H9 (cell line): ENCODE measurements at regions not wholly inside any gene's neighbourhood (a gene's known extent, or its start where the extent isn't known, plus 50 kb on each side); places are given as distances from the start of the nearest gene placed in this dataset.

Experiments used
- DNase-seq: peaks from one replicate; pipeline ENCODE4 v3.0.0-alpha.2; 2017
- H2AFZ ChIP-seq: one replicate; pipeline ENCODE4 v1.6.1; 2013; ENCODE audit warnings: mild to moderate bottlenecking, low read length, control low read depth, moderate library complexity
- H2AK5ac ChIP-seq: 2 replicates; pipeline ENCODE4 v1.6.1; 2013; ENCODE audit warnings: low read length, control low read depth, mixed read lengths; ENCODE audit not compliant: insufficient read length
- H2BK120ac ChIP-seq: one replicate; pipeline ENCODE4 v1.6.1; 2013; ENCODE audit warnings: low read depth, mild to moderate bottlenecking, low read length, control low read depth, inconsistent platforms; ENCODE audit not compliant: poor library complexity, severe bottlenecking
- H2BK12ac ChIP-seq: 2 replicates; pipeline ENCODE4 v1.6.1; 2013; ENCODE audit warnings: low read length, control low read depth, mixed read lengths, low read depth; ENCODE audit not compliant: insufficient read length
- H2BK15ac ChIP-seq: 2 replicates; pipeline ENCODE4 v1.6.1; 2013; ENCODE audit warnings: low read depth, low read length, control low read depth
- H2BK20ac ChIP-seq: one replicate; pipeline ENCODE4 v1.6.1; 2013; ENCODE audit warnings: low read depth, mild to moderate bottlenecking, low read length, control low read depth, inconsistent platforms; ENCODE audit not compliant: poor library complexity, severe bottlenecking
- H2BK5ac ChIP-seq: 2 replicates; pipeline ENCODE4 v1.6.1; 2013; ENCODE audit warnings: low read length, control low read depth, mixed read lengths; ENCODE audit not compliant: insufficient read length
- H3K14ac ChIP-seq: 2 replicates; pipeline ENCODE4 v1.6.1; 2013; ENCODE audit warnings: low read length, control low read depth; ENCODE audit not compliant: insufficient read depth
- H3K18ac ChIP-seq: 2 replicates; pipeline ENCODE4 v1.6.1; 2013; ENCODE audit warnings: low read depth, mild to moderate bottlenecking, mixed read lengths, low read length, control low read depth; ENCODE audit not compliant: insufficient read length
- H3K23ac ChIP-seq: 2 replicates; pipeline ENCODE4 v1.6.1; 2013; ENCODE audit warnings: low read length, control low read depth, mixed read lengths, low read depth; ENCODE audit not compliant: insufficient read length
- H3K23me2 ChIP-seq: 2 replicates; pipeline ENCODE4 v1.6.1; 2013; ENCODE audit warnings: low read depth, mild to moderate bottlenecking, mixed read lengths, low read length, control low read depth; ENCODE audit not compliant: insufficient read length, poor library complexity, severe bottlenecking
- H3K27ac ChIP-seq: 2 replicates; pipeline ENCODE4 v1.5.1; 2013; ENCODE audit warnings: low read length, control low read depth, mixed read lengths, low read depth; ENCODE audit not compliant: insufficient read length
- H3K27me3 ChIP-seq: 2 replicates; pipeline ENCODE4 v1.6.1; 2013; ENCODE audit warnings: low read length, control low read depth, inconsistent platforms; ENCODE audit not compliant: insufficient read depth
- H3K4ac ChIP-seq: 2 replicates; pipeline ENCODE4 v1.6.1; 2013; ENCODE audit warnings: low read depth, mild to moderate bottlenecking, control low read depth, inconsistent platforms, low read length, moderate library complexity
- H3K4me1 ChIP-seq: 2 replicates; pipeline ENCODE4 v1.6.1; 2013; ENCODE audit warnings: low read length, control low read depth, inconsistent platforms; ENCODE audit not compliant: insufficient read depth
- H3K4me2 ChIP-seq: 2 replicates; pipeline ENCODE4 v1.6.1; 2013; ENCODE audit warnings: low read length, control low read depth, mixed read lengths; ENCODE audit not compliant: insufficient read length, insufficient read depth
- H3K56ac ChIP-seq: 2 replicates; pipeline ENCODE4 v1.6.1; 2013; ENCODE audit warnings: low read depth, mild to moderate bottlenecking, mixed read lengths, low read length, control low read depth; ENCODE audit not compliant: insufficient read length
- H3K79me1 ChIP-seq: 2 replicates; pipeline ENCODE4 v1.6.1; 2013; ENCODE audit warnings: low read depth, mild to moderate bottlenecking, moderate library complexity, low read length, control low read depth, inconsistent platforms; ENCODE audit not compliant: insufficient read depth, poor library complexity, severe bottlenecking
- H3K79me2 ChIP-seq: 2 replicates; pipeline ENCODE4 v1.6.1; 2013; ENCODE audit warnings: low read length, control low read depth, inconsistent platforms; ENCODE audit not compliant: insufficient read depth
- H3K9ac ChIP-seq: 2 replicates; pipeline ENCODE4 v1.6.1; 2013; ENCODE audit warnings: low read length, control low read depth, mixed read lengths; ENCODE audit not compliant: insufficient read length; ENCODE audit errors: extremely low read depth
- H3K9me3 ChIP-seq: one replicate; pipeline ENCODE4 v1.6.1; 2013; ENCODE audit warnings: low read depth, low read length, inconsistent platforms; ENCODE audit not compliant: control insufficient read depth
- H3T11ph ChIP-seq: one replicate; pipeline ENCODE4 v1.6.1; 2013; ENCODE audit warnings: mild to moderate bottlenecking, low read length, control low read depth, inconsistent platforms
- H4K20me1 ChIP-seq: one replicate; pipeline ENCODE4 v1.6.1; 2013; ENCODE audit not compliant: control insufficient read depth, insufficient read length, insufficient read depth
- H4K5ac ChIP-seq: 2 replicates; pipeline ENCODE4 v1.6.1; 2013; ENCODE audit warnings: low read depth, mild to moderate bottlenecking, mixed read lengths, low read length, control low read depth; ENCODE audit not compliant: insufficient read length
- H4K8ac ChIP-seq: replicated peaks from 2 replicates; pipeline ENCODE4 v1.6.1; 2013; ENCODE audit warnings: low read length, control low read depth, mixed read lengths, low read depth; ENCODE audit not compliant: insufficient read length
- H4K91ac ChIP-seq: 2 replicates; pipeline ENCODE4 v1.6.1; 2013; ENCODE audit warnings: low read depth, mild to moderate bottlenecking, moderate library complexity, mixed read lengths, low read length, control low read depth; ENCODE audit not compliant: insufficient read length
- H3K27ac Mint-ChIP-seq, 3 experiments: 2 replicates in 2 of 3; 3 replicates in 1 of 3; pipeline ENCODE4 v1.8.0; 2020 to 2021; ENCODE audit warnings: mixed read lengths in 3 of 3, mild to moderate bottlenecking in 1 of 3, moderate library complexity in 1 of 3
- H3K27me3 Mint-ChIP-seq: 2 replicates; pipeline ENCODE4 v1.8.0; 2021; ENCODE audit warnings: low read depth, mild to moderate bottlenecking, moderate library complexity, mixed read lengths
- H3K36me3 Mint-ChIP-seq, 3 experiments: 2 replicates in 2 of 3; 3 replicates in 1 of 3; pipeline ENCODE4 v1.8.0; 2020 to 2021; ENCODE audit warnings: low read depth in 3 of 3, mixed read lengths in 3 of 3; ENCODE audit not compliant: insufficient read depth in 1 of 3
- H3K4me1 Mint-ChIP-seq, 2 experiments: 2 replicates each; pipeline ENCODE4 v1.8.0; 2020; ENCODE audit warnings: mixed read lengths in 2 of 2
- H3K4me3 Mint-ChIP-seq, 2 experiments: 2 replicates in 1 of 2; 3 replicates in 1 of 2; pipeline ENCODE4 v1.8.0; 2020 to 2021; ENCODE audit warnings: mild to moderate bottlenecking in 2 of 2, mixed read lengths in 2 of 2, moderate library complexity in 1 of 2
- H3K9me3 Mint-ChIP-seq, 2 experiments: 2 replicates in 1 of 2; 3 replicates in 1 of 2; pipeline ENCODE4 v1.8.0; 2020; ENCODE audit warnings: mild to moderate bottlenecking in 2 of 2, mixed read lengths in 2 of 2, moderate library complexity in 1 of 2
- CTCF ChIP-seq: fragments of 200-600 bp; sonication (generic); conservative IDR thresholded peaks from 3 replicates; pipeline ENCODE4 v1.8.0; 2021; ENCODE audit warnings: antibody characterized with exemption, mild to moderate bottlenecking
- WGBS: extraction: QIAGEN DNeasy Blood & Tissue Kit; methylation state at CpG from one replicate; pipeline ENCODE4 v1.1.7; 2013; ENCODE audit warnings: missing lambda C conversion rate, low lambda C conversion rate, mixed read lengths; ENCODE audit not compliant: insufficient read length; ENCODE audit errors: extremely low coverage; 5-methylcytosine and 5-hydroxymethylcytosine counted together

GRCh38 chr7:52705768-52706167 is 329.7 kb upstream of the POM121L12 start:
- Histone ChIP-seq H4K8ac (no peak overlapping the region), H4K5ac (no peak overlapping the region), H3K79me2 (no peaks in the 10 kb centered on the region), H3T11ph (no peak overlapping the region), H3K27me3 (no peaks in the 10 kb centered on the region), H3K9me3 (no peaks in the 10 kb centered on the region), H4K20me1 (no peaks in the 10 kb centered on the region), H2BK120ac (no peak overlapping the region), H3K56ac (no peak overlapping the region), H3K4me1 (no peaks in the 10 kb centered on the region), H3K79me1 (no peaks in the 10 kb centered on the region), H2BK20ac (no peak overlapping the region), H3K18ac (no peak overlapping the region), H2BK5ac (no peak overlapping the region), H3K27ac (no peak overlapping the region), H4K91ac (no peak overlapping the region), H3K23ac (no peak overlapping the region), H2AFZ (no peak overlapping the region), H3K23me2 (no peaks in the 10 kb centered on the region), H3K4ac (no peak overlapping the region), H3K9ac (no peak overlapping the region), H2AK5ac (no peak overlapping the region), H3K4me2 (no peak overlapping the region), H2BK15ac (no peak overlapping the region), H3K14ac (no peak overlapping the region), H2BK12ac (no peak overlapping the region)
- H3K9me3 Mint-ChIP-seq = peaks cover 0 to 2% of the 10 kb centered on the region in 2 experiments; a peak in 2 of 5 replicates
- peaks cover 5 to 9% of the 10 kb centered on the region in 2 experiments; a peak in 3 of 4 replicates for H3K4me1 Mint-ChIP-seq
- H3K4me3 Mint-ChIP-seq = no peak overlapping the region
- no peak for TF ChIP-seq CTCF
- no peak overlapping the region for H3K27ac Mint-ChIP-seq
- peaks cover 0 to 4% (median 0%) of the 10 kb centered on the region in 3 experiments; a peak in 2 of 7 replicates for H3K36me3 Mint-ChIP-seq
- DNase-seq = no peak
- no peaks in the 10 kb centered on the region for H3K27me3 Mint-ChIP-seq
- WGBS = no CpG with 5 or more reads among the region's 2 CpGs
